ENCODE measurements at regions not wholly inside any gene's neighbourhood (a gene's known extent, or its start where the extent isn't known, plus 50 kb on each side); places are given as distances from the start of the nearest gene placed in this dataset.

DNA sequence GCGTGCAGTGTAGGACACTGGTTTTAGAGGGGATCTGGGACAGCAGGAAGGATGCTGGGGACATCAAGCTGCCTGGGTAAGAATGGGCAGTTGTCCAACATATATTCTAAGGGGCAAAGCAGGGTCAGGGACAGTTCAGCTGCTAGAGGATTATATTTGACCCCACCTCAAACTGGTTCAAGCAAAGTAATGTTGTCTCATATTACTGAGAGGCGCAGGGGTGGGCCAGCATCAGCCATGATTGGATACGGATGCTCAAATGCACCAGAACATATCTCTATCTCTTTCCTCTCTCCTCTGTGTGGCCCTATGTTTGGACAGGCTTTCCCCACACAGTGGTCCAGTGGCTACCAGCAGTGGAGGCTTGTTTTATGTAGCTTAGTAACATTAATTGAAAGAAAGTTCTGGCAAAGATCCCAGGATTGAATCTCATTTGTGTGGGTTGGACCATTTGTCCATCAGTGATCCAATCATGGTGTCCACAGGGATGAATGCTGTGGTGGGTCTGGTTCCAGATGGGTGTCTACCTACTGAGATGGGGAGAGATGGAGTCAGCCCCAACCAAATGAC lies 49.8 kb upstream of the RGMA start:
- DNase-seq: no peak

Data from CD4-positive, alpha-beta T cell treated with Interleukin-10 for 1 hour (primary cell).